ENCODE measurements at regions not wholly inside any gene's neighbourhood (a gene's known extent, or its start where the extent isn't known, plus 50 kb on each side); places are given as distances from the start of the nearest gene placed in this dataset.

DNA sequence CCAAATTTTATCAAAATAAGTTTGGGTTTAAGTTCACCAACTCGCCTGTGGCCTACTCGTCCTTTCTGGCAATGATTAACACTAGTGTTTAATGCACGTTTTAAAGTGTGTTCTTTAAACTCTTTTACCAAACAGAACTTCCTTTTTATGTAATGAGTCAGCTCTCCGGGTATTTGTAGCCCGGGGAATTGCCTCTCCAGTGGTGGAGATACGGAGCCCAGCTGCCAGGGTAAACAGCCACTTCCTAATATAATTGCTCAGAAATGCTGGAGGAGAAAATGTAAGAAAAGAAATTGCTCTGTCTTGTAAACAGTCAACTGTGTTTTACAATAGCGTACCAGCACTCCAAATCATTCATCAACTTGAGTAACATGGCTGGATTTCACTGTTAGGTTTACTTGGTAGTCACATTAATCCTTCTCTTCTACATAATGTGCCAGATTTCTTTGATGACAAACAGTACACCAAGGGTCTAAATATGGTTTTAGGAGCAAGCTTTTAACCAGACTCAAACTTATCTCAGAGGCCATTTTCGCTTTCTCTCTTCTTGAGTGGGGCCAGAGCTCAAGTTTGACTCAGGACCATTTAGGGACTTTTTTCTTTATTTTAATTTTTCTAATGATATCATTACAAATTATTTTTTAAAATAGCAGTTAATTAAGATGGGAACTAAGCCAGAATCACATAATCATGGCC lies 101.2 kb upstream of the SLC38A2 start:
- Histone ChIP-seq H3K36me3 (ENCODE audit: control insufficient read depth in 2 of 2, extremely low read depth in 1 of 2, insufficient read depth in 2 of 2, low read length in 2 of 2) (no peaks in the 10 kb centered on the region), H3K9ac (ENCODE audit: control insufficient read depth, extremely low read depth, insufficient read depth, low read length) (peak overlapping the region; percentile 5), H2AFZ (ENCODE audit: control insufficient read depth, low read length) (peak overlapping the region; percentile 34), H3K9me3 (ENCODE audit: control insufficient read depth, low read depth, low read length) (no peaks in the 10 kb centered on the region), H3K27ac (ENCODE audit: control insufficient read depth, insufficient read depth, low read length) (peak overlapping the region; percentile 68), H3K4me3 (ENCODE audit: control insufficient read depth in 2 of 3, extremely low read depth in 1 of 3, insufficient read depth in 2 of 3, low read depth in 1 of 3, low read length in 3 of 3) (no peak overlapping the region), H3K4me1 (ENCODE audit: control insufficient read depth, extremely low read depth, insufficient read depth, low read length) (peaks cover 39% of the 10 kb centered on the region), H3K27me3 (ENCODE audit: control insufficient read depth, extremely low read depth, insufficient read depth, low read length) (no peaks in the 10 kb centered on the region), H3K9me1 (ENCODE audit: control insufficient read depth, extremely low read depth, insufficient read depth, low read length) (no peaks in the 10 kb centered on the region), H3K4me2 (ENCODE audit: control insufficient read depth, extremely low read depth, insufficient read depth, low read depth, low read length) (peak overlapping the region; percentile 52), H4K20me1 (ENCODE audit: control insufficient read depth, extremely low read depth, insufficient read depth, low read length) (no peaks in the 10 kb centered on the region), H3K79me2 (ENCODE audit: control insufficient read depth, insufficient read depth, low read length) (no peaks in the 10 kb centered on the region)
- dilution Hi-C loops (cut with MboI; ENCODE audit: extremely low pct_ligation_motif_present, low sequenced_read_pairs): no loop called here
- TF ChIP-seq EZH2 (IDR thresholded peaks at IDR 0.05; ENCODE audit: low read length): no peak
- TF ChIP-seq, protein P1, sequence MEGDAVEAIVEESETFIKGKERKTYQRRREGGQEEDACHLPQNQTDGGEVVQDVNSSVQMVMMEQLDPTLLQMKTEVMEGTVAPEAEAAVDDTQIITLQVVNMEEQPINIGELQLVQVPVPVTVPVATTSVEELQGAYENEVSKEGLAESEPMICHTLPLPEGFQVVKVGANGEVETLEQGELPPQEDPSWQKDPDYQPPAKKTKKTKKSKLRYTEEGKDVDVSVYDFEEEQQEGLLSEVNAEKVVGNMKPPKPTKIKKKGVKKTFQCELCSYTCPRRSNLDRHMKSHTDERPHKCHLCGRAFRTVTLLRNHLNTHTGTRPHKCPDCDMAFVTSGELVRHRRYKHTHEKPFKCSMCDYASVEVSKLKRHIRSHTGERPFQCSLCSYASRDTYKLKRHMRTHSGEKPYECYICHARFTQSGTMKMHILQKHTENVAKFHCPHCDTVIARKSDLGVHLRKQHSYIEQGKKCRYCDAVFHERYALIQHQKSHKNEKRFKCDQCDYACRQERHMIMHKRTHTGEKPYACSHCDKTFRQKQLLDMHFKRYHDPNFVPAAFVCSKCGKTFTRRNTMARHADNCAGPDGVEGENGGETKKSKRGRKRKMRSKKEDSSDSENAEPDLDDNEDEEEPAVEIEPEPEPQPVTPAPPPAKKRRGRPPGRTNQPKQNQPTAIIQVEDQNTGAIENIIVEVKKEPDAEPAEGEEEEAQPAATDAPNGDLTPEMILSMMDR (optimal IDR thresholded peaks at IDR 0.05 in 1 of 3, IDR thresholded peaks at IDR 0.05 in 1 of 3, conservative IDR thresholded peaks at IDR 0.05 in 1 of 3; ENCODE audit: extremely low read depth in 1 of 3, insufficient read depth in 2 of 3, low read length in 3 of 3): no peak
- DNase-seq (ENCODE audit: low read depth, low spot score) (no peak), FAIRE-seq (peak; percentile 76)

DNA sequence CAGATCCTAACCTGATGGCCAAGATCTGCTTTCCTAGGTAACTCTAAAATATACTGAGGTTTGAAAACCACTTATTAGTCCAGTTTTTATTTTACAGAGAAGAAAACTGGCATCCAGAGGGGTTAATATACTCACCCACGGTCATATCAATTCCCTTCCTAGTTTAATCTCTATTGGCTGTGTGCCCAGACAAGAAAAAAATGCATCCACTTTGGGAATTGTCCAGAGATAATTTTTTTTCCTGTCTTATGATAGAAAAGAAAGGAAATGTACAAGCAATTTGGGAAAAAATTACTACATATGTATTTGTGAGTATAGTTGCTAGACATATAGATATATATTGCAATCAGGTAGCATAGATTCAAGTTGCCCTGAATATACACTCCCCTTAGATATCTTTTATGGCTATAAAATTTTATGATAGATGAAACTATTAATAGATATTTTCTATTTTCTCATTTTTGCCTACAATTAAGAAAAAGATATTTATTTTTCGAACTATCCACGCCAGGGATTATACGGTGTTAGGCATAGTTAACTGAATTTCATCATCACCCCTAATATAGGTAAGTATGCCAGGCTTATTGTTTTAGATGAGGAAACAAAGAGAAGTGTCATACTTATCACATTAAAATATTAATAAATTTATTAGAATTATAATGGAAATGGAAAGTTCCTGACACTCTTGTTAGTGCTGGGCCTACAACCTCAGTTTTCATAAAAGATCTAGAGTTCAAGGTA lies 100.5 kb upstream of the SLC38A2 start:
- Histone ChIP-seq H3K79me2 (ENCODE audit: control insufficient read depth, insufficient read depth, low read length) (no peaks in the 10 kb centered on the region), H3K9me1 (ENCODE audit: control insufficient read depth, extremely low read depth, insufficient read depth, low read length) (no peaks in the 10 kb centered on the region), H3K27me3 (ENCODE audit: control insufficient read depth, extremely low read depth, insufficient read depth, low read length) (no peaks in the 10 kb centered on the region), H4K20me1 (ENCODE audit: control insufficient read depth, extremely low read depth, insufficient read depth, low read length) (no peaks in the 10 kb centered on the region), H3K4me2 (ENCODE audit: control insufficient read depth, extremely low read depth, insufficient read depth, low read depth, low read length) (peak overlapping the region; percentile 52), H3K36me3 (ENCODE audit: control insufficient read depth in 2 of 2, extremely low read depth in 1 of 2, insufficient read depth in 2 of 2, low read length in 2 of 2) (no peaks in the 10 kb centered on the region), H3K9ac (ENCODE audit: control insufficient read depth, extremely low read depth, insufficient read depth, low read length) (peak overlapping the region; percentile 5), H3K9me3 (ENCODE audit: control insufficient read depth, low read depth, low read length) (no peaks in the 10 kb centered on the region), H3K27ac (ENCODE audit: control insufficient read depth, insufficient read depth, low read length) (peak overlapping the region; percentile 68), H3K4me1 (ENCODE audit: control insufficient read depth, extremely low read depth, insufficient read depth, low read length) (peaks cover 43% of the 10 kb centered on the region), H2AFZ (ENCODE audit: control insufficient read depth, low read length) (no peak overlapping the region), H3K4me3 (ENCODE audit: control insufficient read depth in 2 of 3, extremely low read depth in 1 of 3, insufficient read depth in 2 of 3, low read depth in 1 of 3, low read length in 3 of 3) (no peak overlapping the region)
- dilution Hi-C loops (cut with MboI; ENCODE audit: extremely low pct_ligation_motif_present, low sequenced_read_pairs): no loop called here
- FAIRE-seq (peak; percentile 13), DNase-seq (ENCODE audit: low read depth, low spot score) (no peak)
- TF ChIP-seq EZH2 (IDR thresholded peaks at IDR 0.05; ENCODE audit: low read length): no peak
- TF ChIP-seq, protein P1 (optimal IDR thresholded peaks at IDR 0.05 in 1 of 3, IDR thresholded peaks at IDR 0.05 in 1 of 3, conservative IDR thresholded peaks at IDR 0.05 in 1 of 3; ENCODE audit: extremely low read depth in 1 of 3, insufficient read depth in 2 of 3, low read length in 3 of 3): no peak

Measured in keratinocyte (primary cell).